CD14-positive monocyte (primary cell): ENCODE measurements at regions not wholly inside any gene's neighbourhood (a gene's known extent, or its start where the extent isn't known, plus 50 kb on each side); places are given as distances from the start of the nearest gene placed in this dataset.

Experiments used
- DNase-seq, 3 donors: peaks; one replicate each; pipeline ENCODE4 v3.0.0-alpha.2; 2011 to 2022
- H2AFZ ChIP-seq: 2 replicates; pipeline ENCODE4 v1.6.0; 2012; ENCODE audit warnings: mild to moderate bottlenecking, low read depth, low read length, inconsistent platforms; ENCODE audit not compliant: insufficient read depth, poor library complexity, severe bottlenecking
- H3K27ac ChIP-seq, 2 donors: 1 replicate in 1 of 2; 2 replicates in 1 of 2; pipeline ENCODE4 v1.5.1; 2012 to 2013; ENCODE audit warnings: low read length in 2 of 2, control low read depth in 1 of 2, inconsistent platforms in 1 of 2, low read depth in 1 of 2, mild to moderate bottlenecking in 1 of 2
- H3K27me3 ChIP-seq, 2 donors: one replicate each; pipeline versions ENCODE4 v1.6.0 to v1.6.1; 2011 to 2013; ENCODE audit warnings: low read length in 2 of 2; ENCODE audit not compliant: control insufficient read depth in 2 of 2, insufficient read depth in 2 of 2
- H3K36me3 ChIP-seq, 2 donors: replicated peaks in 1 of 2; 1 replicate in 1 of 2; 2 replicates in 1 of 2; pipeline versions ENCODE4 v1.5.1 to v1.6.1; 2012 to 2013; ENCODE audit warnings: low read length in 2 of 2, control low read depth in 1 of 2, inconsistent platforms in 1 of 2, mild to moderate bottlenecking in 1 of 2; ENCODE audit not compliant: insufficient read depth in 2 of 2, control insufficient read depth in 1 of 2
- H3K4me1 ChIP-seq, 2 donors: 1 replicate in 1 of 2; 2 replicates in 1 of 2; pipeline versions ENCODE4 v1.5.1 to v1.6.1; 2012 to 2013; ENCODE audit warnings: low read length in 2 of 2, control low read depth in 1 of 2, inconsistent platforms in 1 of 2, mild to moderate bottlenecking in 1 of 2, moderate library complexity in 1 of 2; ENCODE audit not compliant: insufficient read depth in 2 of 2, control insufficient read depth in 1 of 2
- H3K4me2 ChIP-seq: replicated peaks from 2 replicates; pipeline ENCODE3; 2012; ENCODE audit warnings: low read length, moderate library complexity, mild to moderate bottlenecking; ENCODE audit not compliant: poor library complexity, severe bottlenecking; ENCODE audit errors: extremely low read depth
- H3K4me3 ChIP-seq, 3 experiments: fragments of 200-600 bp in 1 of 3; sonication (generic) in 1 of 3; replicated peaks in 1 of 3; 1 replicate in 2 of 3; 2 replicates in 1 of 3; pipeline ENCODE4 v1.5.1; 2011 to 2013; ENCODE audit warnings: low read length in 3 of 3, mild to moderate bottlenecking in 3 of 3, control low read depth in 2 of 3, low read depth in 2 of 3, inconsistent platforms in 1 of 3, moderate library complexity in 1 of 3
- H3K79me2 ChIP-seq: 2 replicates; pipeline ENCODE4 v1.6.0; 2012; ENCODE audit warnings: mild to moderate bottlenecking, control low read depth, inconsistent platforms, low read length, moderate library complexity; ENCODE audit not compliant: insufficient read depth
- H3K9ac ChIP-seq: 2 replicates; pipeline ENCODE4 v1.6.0; 2017; ENCODE audit warnings: low read length, mild to moderate bottlenecking; ENCODE audit not compliant: insufficient read depth, poor library complexity, severe bottlenecking
- H3K9me3 ChIP-seq, 2 donors: replicated peaks in 1 of 2; 1 replicate in 1 of 2; 2 replicates in 1 of 2; pipeline versions ENCODE4 v1.5.1 to v1.6.1; 2012 to 2013; ENCODE audit warnings: low read length in 2 of 2, control low read depth in 1 of 2; ENCODE audit not compliant: control insufficient read depth in 1 of 2, insufficient read depth in 1 of 2
- H4K20me1 ChIP-seq: 2 replicates; pipeline ENCODE4 v1.6.0; 2012; ENCODE audit warnings: mild to moderate bottlenecking, low read length, control low read depth, moderate library complexity; ENCODE audit not compliant: insufficient read depth
- H3K27ac Mint-ChIP-seq, 7 donors: one replicate each; pipeline ENCODE4 v1.8.0; 2020; ENCODE audit warnings: mild to moderate bottlenecking in 7 of 7, mixed read lengths in 7 of 7, moderate library complexity in 6 of 7, inconsistent platforms in 2 of 7
- H3K27me3 Mint-ChIP-seq, 3 donors: one replicate each; pipeline ENCODE4 v1.8.0; 2021 to 2022; ENCODE audit warnings: low read depth in 3 of 3, mild to moderate bottlenecking in 3 of 3, mixed read lengths in 3 of 3, moderate library complexity in 3 of 3, inconsistent platforms in 1 of 3
- H3K36me3 Mint-ChIP-seq, 2 donors: one replicate each; pipeline ENCODE4 v1.8.0; 2020; ENCODE audit warnings: mixed read lengths in 2 of 2, inconsistent platforms in 1 of 2, mild to moderate bottlenecking in 1 of 2
- H3K4me1 Mint-ChIP-seq: one replicate; pipeline ENCODE4 v1.8.0; 2020; ENCODE audit warnings: mild to moderate bottlenecking, mixed read lengths
- H3K4me3 Mint-ChIP-seq, 2 donors: one replicate each; pipeline ENCODE4 v1.8.0; 2020; ENCODE audit warnings: mild to moderate bottlenecking in 2 of 2, mixed read lengths in 2 of 2, moderate library complexity in 1 of 2
- H3K9me3 Mint-ChIP-seq, 7 donors: one replicate each; pipeline ENCODE4 v1.8.0; 2020 to 2022; ENCODE audit warnings: mixed read lengths in 7 of 7, mild to moderate bottlenecking in 6 of 7, moderate library complexity in 6 of 7, inconsistent platforms in 2 of 7
- WGBS: methylation state at CpG from one replicate; pipeline ENCODE4 v1.1.5; 2013; ENCODE audit warnings: missing lambda C conversion rate; ENCODE audit not compliant: insufficient coverage; 5-methylcytosine and 5-hydroxymethylcytosine counted together
- intact Hi-C, 2 donors: fragments of 100-400 bp; cut with micrococcal nuclease; formaldehyde crosslinking; loops; one replicate each; pipeline versions ENCODE4 v1.15.0 to v1.15.1; 2023
- TF ChIP-seq, protein P1 (sequence below): fragments of 200-600 bp; IDR thresholded peaks from one replicate; pipeline ENCODE4 v1.8.0; 2022; ENCODE audit warnings: antibody characterized with exemption, mild to moderate bottlenecking

DNA sequence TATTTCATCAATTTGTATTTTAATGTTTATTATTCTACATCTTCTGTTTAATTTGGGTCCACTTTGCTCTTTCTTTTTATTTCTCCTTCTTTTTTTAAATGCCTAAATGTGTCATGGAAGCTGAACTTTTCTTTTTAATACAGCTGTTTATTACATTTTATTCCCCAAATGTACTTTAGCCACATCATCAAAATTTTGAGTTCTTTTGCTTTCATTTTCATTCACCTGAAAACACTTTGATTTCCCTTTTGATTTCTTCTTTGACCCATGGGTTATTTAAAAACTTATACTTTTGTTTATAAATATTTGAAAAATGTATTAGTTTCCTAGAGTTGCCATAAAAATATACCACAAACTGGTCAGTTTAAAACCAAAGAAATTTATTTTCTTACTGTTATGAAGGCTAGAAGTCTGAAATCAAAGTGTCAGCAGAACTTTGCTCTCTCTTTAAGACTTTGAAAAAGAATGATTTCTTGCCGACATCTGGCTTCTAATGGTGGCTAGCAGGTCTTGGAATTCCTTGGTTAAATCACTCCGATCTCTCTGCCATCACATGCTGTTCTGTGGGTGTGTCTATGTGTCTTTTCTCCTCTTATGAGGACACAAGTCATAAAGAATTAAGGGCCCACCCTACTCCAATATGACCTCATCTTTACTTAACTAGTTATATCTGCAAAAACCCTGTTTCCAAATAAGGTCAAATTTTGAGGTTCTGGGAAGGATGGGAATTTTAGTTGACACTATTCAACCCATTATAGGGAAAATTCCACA, 225.5 kb downstream of the ANKRD7 start:
- no peaks in the 10 kb centered on the region for H4K20me1 ChIP-seq
- no peaks in the 10 kb centered on the region for H3K36me3 ChIP-seq
- H3K4me3 ChIP-seq = no peak overlapping the region
- H3K9ac ChIP-seq = no peak overlapping the region
- no peak overlapping the region for H2AFZ ChIP-seq
- WGBS = 75% methylated on average over 1 of the region's 2 CpGs
- no peaks in the 10 kb centered on the region for H3K27me3 ChIP-seq
- intact Hi-C loops = no loop called here
- no peak for DNase-seq
- no peaks in the 10 kb centered on the region for H3K79me2 ChIP-seq
- Mint-ChIP-seq H3K9me3 (peaks cover 0 to 5% (median 0%) of the 10 kb centered on the region in 7 donors), H3K27ac (no peak overlapping the region), H3K4me3 (no peak overlapping the region), H3K36me3 (no peaks in the 10 kb centered on the region), H3K4me1 (no peaks in the 10 kb centered on the region), H3K27me3 (peaks cover 0 to 1% (median 0%) of the 10 kb centered on the region in 3 donors)
- H3K4me2 ChIP-seq = no peak overlapping the region
- no peaks in the 10 kb centered on the region for H3K4me1 ChIP-seq
- TF ChIP-seq, protein P1, sequence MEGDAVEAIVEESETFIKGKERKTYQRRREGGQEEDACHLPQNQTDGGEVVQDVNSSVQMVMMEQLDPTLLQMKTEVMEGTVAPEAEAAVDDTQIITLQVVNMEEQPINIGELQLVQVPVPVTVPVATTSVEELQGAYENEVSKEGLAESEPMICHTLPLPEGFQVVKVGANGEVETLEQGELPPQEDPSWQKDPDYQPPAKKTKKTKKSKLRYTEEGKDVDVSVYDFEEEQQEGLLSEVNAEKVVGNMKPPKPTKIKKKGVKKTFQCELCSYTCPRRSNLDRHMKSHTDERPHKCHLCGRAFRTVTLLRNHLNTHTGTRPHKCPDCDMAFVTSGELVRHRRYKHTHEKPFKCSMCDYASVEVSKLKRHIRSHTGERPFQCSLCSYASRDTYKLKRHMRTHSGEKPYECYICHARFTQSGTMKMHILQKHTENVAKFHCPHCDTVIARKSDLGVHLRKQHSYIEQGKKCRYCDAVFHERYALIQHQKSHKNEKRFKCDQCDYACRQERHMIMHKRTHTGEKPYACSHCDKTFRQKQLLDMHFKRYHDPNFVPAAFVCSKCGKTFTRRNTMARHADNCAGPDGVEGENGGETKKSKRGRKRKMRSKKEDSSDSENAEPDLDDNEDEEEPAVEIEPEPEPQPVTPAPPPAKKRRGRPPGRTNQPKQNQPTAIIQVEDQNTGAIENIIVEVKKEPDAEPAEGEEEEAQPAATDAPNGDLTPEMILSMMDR = no peak
- no peak overlapping the region for H3K27ac ChIP-seq
- H3K9me3 ChIP-seq = no peaks in the 10 kb centered on the region

DNA sequence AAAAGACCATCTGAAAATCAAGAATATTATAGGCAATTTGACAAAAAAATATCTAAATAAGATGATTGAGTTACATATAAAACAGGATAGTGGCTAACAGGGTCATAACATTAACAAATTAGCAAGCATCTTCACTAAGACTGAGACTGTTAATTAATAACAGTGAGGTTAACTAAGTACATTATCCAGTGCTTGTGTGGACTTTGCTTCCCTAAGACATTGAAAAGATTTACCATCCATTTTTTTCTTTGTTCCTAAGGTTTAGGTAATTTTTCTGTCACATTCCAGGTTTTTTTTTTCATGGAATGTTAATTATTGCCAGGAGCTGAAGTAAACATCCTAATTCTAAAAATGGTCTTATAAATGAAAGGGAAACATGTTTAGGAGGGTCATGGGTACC, 227.6 kb downstream of the ANKRD7 start:
- H3K4me1 Mint-ChIP-seq = no peaks in the 10 kb centered on the region
- Histone ChIP-seq H3K4me1 (no peaks in the 10 kb centered on the region), H3K27ac (no peak overlapping the region), H4K20me1 (no peaks in the 10 kb centered on the region), H3K9ac (no peak overlapping the region), H3K4me3 (no peak overlapping the region), H3K79me2 (no peaks in the 10 kb centered on the region), H2AFZ (no peak overlapping the region), H3K36me3 (no peaks in the 10 kb centered on the region), H3K9me3 (no peaks in the 10 kb centered on the region), H3K27me3 (no peaks in the 10 kb centered on the region), H3K4me2 (no peak overlapping the region)
- no peak for DNase-seq
- H3K36me3 Mint-ChIP-seq = no peaks in the 10 kb centered on the region
- H3K9me3 Mint-ChIP-seq = peaks cover 0 to 5% (median 0%) of the 10 kb centered on the region in 7 donors
- H3K27ac Mint-ChIP-seq = no peak overlapping the region
- H3K27me3 Mint-ChIP-seq = no peaks in the 10 kb centered on the region
- H3K4me3 Mint-ChIP-seq = no peak overlapping the region
- intact Hi-C loops = no loop called here
- TF ChIP-seq, protein P1 = no peak
